H1 (cell line): ENCODE measurements at regions not wholly inside any gene's neighbourhood (a gene's known extent, or its start where the extent isn't known, plus 50 kb on each side); places are given as distances from the start of the nearest gene placed in this dataset.

ENCODE experiments used
- CTCF ChIA-PET: fragments of 300-600 bp; sonication (Branson Sonifier 250); formaldehyde crosslinking; loops from one replicate; lab custom pipeline; 2021; ENCODE audit not compliant: partially characterized antibody; lab: Charles Lee
- POLR2A ChIA-PET: fragments of 300-600 bp; sonication (Branson Sonifier 250); formaldehyde crosslinking; loops from one replicate; lab custom pipeline; 2021; ENCODE audit warnings: inconsistent platforms; ENCODE audit not compliant: partially characterized antibody; lab: Charles Lee
- DNase-seq, 2 experiments: peaks; one replicate each; pipeline versions ENCODE4 v3.0.0 to v3.0.0-alpha.2; 2010 to 2022; ENCODE audit warnings: low spot score in 2 of 2, low read depth in 1 of 2, mixed read lengths in 1 of 2
- FAIRE-seq: peaks from 2 replicates; lab custom pipeline; 2011; peaks lifted over from hg19 to GRCh38; lab: Jason Lieb, UNC
- H2AFZ ChIP-seq: 2 replicates; pipeline ENCODE4 v1.8.1; 2012; ENCODE audit warnings: low read length, inconsistent platforms
- H2AK5ac ChIP-seq: 2 replicates; pipeline ENCODE4 v1.6.1; 2013; ENCODE audit warnings: low read depth, low read length
- H2BK120ac ChIP-seq: replicated peaks from 2 replicates; pipeline ENCODE3; 2013; ENCODE audit warnings: low read depth, low read length, inconsistent platforms
- H2BK12ac ChIP-seq: 2 replicates; pipeline ENCODE4 v1.6.1; 2013; ENCODE audit warnings: low read depth, low read length
- H2BK15ac ChIP-seq: 2 replicates; pipeline ENCODE4 v1.6.1; 2013; ENCODE audit warnings: low read length
- H2BK20ac ChIP-seq: 2 replicates; pipeline ENCODE4 v1.6.1; 2013; ENCODE audit warnings: low read length
- H2BK5ac ChIP-seq: 2 replicates; pipeline ENCODE4 v1.6.1; 2013; ENCODE audit warnings: low read depth, low read length
- H3K14ac ChIP-seq: 2 replicates; pipeline ENCODE4 v1.6.1; 2013; ENCODE audit warnings: inconsistent platforms; ENCODE audit not compliant: insufficient read length
- H3K18ac ChIP-seq: 2 replicates; pipeline ENCODE4 v1.6.1; 2013; ENCODE audit warnings: low read length; ENCODE audit errors: extremely low read depth
- H3K23ac ChIP-seq: 2 replicates; pipeline ENCODE4 v1.6.1; 2013; ENCODE audit warnings: inconsistent platforms; ENCODE audit not compliant: insufficient read length
- H3K23me2 ChIP-seq: 2 replicates; pipeline ENCODE4 v1.6.1; 2013; ENCODE audit warnings: low read depth, low read length
- H3K27ac ChIP-seq: 2 replicates; pipeline ENCODE4 v1.6.1; 2011; ENCODE audit warnings: low read depth, low read length, inconsistent platforms
- H3K27me3 ChIP-seq, 4 experiments: replicated peaks in 1 of 4; 1 replicate in 1 of 4; 2 replicates in 3 of 4; pipeline versions ENCODE4 v1.6.1 to v1.8.1; 2011 to 2013; ENCODE audit warnings: low read length in 3 of 4, mild to moderate bottlenecking in 3 of 4, inconsistent platforms in 2 of 4, mixed read lengths in 2 of 4, moderate library complexity in 1 of 4; ENCODE audit not compliant: control insufficient read depth in 3 of 4, insufficient read depth in 3 of 4; ENCODE audit errors: extremely low read depth in 1 of 4
- H3K36me3 ChIP-seq, 4 experiments: 2 replicates each; pipeline versions ENCODE4 v1.6.1 to v1.8.1; 2011 to 2013; ENCODE audit warnings: mild to moderate bottlenecking in 4 of 4, low read length in 3 of 4, moderate library complexity in 2 of 4, control low read depth in 1 of 4, inconsistent platforms in 1 of 4; ENCODE audit not compliant: insufficient read depth in 4 of 4, control insufficient read depth in 2 of 4
- H3K4ac ChIP-seq: replicated peaks from 2 replicates; pipeline ENCODE3; 2013; ENCODE audit warnings: low read length, low read depth, mixed read lengths, inconsistent platforms; ENCODE audit not compliant: insufficient read length
- H3K4me1 ChIP-seq, 4 experiments: replicated peaks in 1 of 4; 1 replicate in 1 of 4; 2 replicates in 3 of 4; pipeline versions ENCODE4 v1.6.1 to v1.8.1; 2011 to 2013; ENCODE audit warnings: low read length in 3 of 4, inconsistent platforms in 2 of 4, mixed read lengths in 1 of 4; ENCODE audit not compliant: insufficient read depth in 4 of 4, control insufficient read depth in 3 of 4
- H3K4me2 ChIP-seq, 2 experiments: 2 replicates each; pipeline versions ENCODE4 v1.6.1 to v1.8.1; 2011 to 2013; ENCODE audit warnings: low read depth in 2 of 2, low read length in 2 of 2, control low read depth in 1 of 2, inconsistent platforms in 1 of 2, mild to moderate bottlenecking in 1 of 2; ENCODE audit not compliant: insufficient read depth in 1 of 2
- H3K4me3 ChIP-seq, 4 experiments: fragments of 200-600, 300-600 bp in 1 of 4; sonication (generic), shearing (Covaris generic), sonication (Bioruptor Twin) in 1 of 4; 2 replicates each; pipeline versions ENCODE4 v1.5.1 to v1.8.1; 2011 to 2016; ENCODE audit warnings: low read length in 4 of 4, low read depth in 3 of 4, control low read depth in 2 of 4, inconsistent platforms in 2 of 4, mild to moderate bottlenecking in 2 of 4, mixed read lengths in 1 of 4, moderate library complexity in 1 of 4; ENCODE audit not compliant: insufficient read depth in 2 of 4; ENCODE audit errors: extremely low read depth in 1 of 4
- H3K56ac ChIP-seq: replicated peaks from 2 replicates; pipeline ENCODE3; 2013; ENCODE audit warnings: low read depth, mild to moderate bottlenecking, mixed read lengths, low read length, inconsistent platforms; ENCODE audit not compliant: insufficient read length
- H3K79me1 ChIP-seq: 2 replicates; pipeline ENCODE4 v1.6.1; 2013; ENCODE audit warnings: low read depth, low read length, control low read depth
- H3K79me2 ChIP-seq, 2 experiments: 2 replicates each; pipeline versions ENCODE4 v1.6.1 to v1.8.1; 2012 to 2013; ENCODE audit warnings: low read length in 2 of 2, mild to moderate bottlenecking in 2 of 2, inconsistent platforms in 1 of 2; ENCODE audit not compliant: insufficient read depth in 2 of 2, control insufficient read depth in 1 of 2
- H3K9ac ChIP-seq, 4 experiments: replicated peaks in 1 of 4; 1 replicate in 1 of 4; 2 replicates in 3 of 4; pipeline versions ENCODE4 v1.6.1 to v1.8.1; 2011 to 2013; ENCODE audit warnings: low read depth in 3 of 4, low read length in 3 of 4, control low read depth in 2 of 4, mild to moderate bottlenecking in 2 of 4, moderate library complexity in 2 of 4, inconsistent platforms in 1 of 4; ENCODE audit errors: extremely low read depth in 1 of 4
- H3K9me3 ChIP-seq, 2 experiments: 2 replicates each; pipeline versions ENCODE4 v1.6.1 to v1.8.1; 2012 to 2013; ENCODE audit warnings: mild to moderate bottlenecking in 2 of 2, moderate library complexity in 2 of 2, control low read depth in 1 of 2, inconsistent platforms in 1 of 2, low read depth in 1 of 2, low read length in 1 of 2, mixed read lengths in 1 of 2; ENCODE audit not compliant: insufficient read depth in 2 of 2
- H4K20me1 ChIP-seq, 2 experiments: replicated peaks in 1 of 2; 2 replicates each; pipeline versions ENCODE3 to v1.8.1; 2011 to 2013; ENCODE audit warnings: inconsistent platforms in 2 of 2, low read length in 2 of 2, mild to moderate bottlenecking in 1 of 2; ENCODE audit not compliant: insufficient read depth in 2 of 2, control insufficient read depth in 1 of 2
- H4K5ac ChIP-seq: 2 replicates; pipeline ENCODE4 v1.6.1; 2013; ENCODE audit warnings: low read length, low read depth, mixed read lengths, inconsistent platforms; ENCODE audit not compliant: insufficient read length
- H4K8ac ChIP-seq: 2 replicates; pipeline ENCODE4 v1.8.0; 2013; ENCODE audit warnings: mild to moderate bottlenecking, moderate library complexity, low read length, inconsistent platforms; ENCODE audit not compliant: insufficient read depth; ENCODE audit errors: extremely low read depth
- H4K91ac ChIP-seq: replicated peaks from 2 replicates; pipeline ENCODE3; 2013; ENCODE audit warnings: low read length, mixed read lengths, inconsistent platforms; ENCODE audit not compliant: insufficient read length
- HDAC6 ChIP-seq: IDR thresholded peaks from one replicate; pipeline ENCODE4 v1.7.1; 2012; ENCODE audit warnings: low read depth, mild to moderate bottlenecking, inconsistent platforms, low read length, moderate library complexity
- TCF12 ChIP-seq: IDR thresholded peaks from 2 replicates; pipeline ENCODE4 v1.6.1; 2011; ENCODE audit warnings: low read depth, mild to moderate bottlenecking, low read length
- WGBS, 2 experiments: shearing (Covaris generic) in 1 of 2; methylation state at CpG; one replicate each; pipeline versions ENCODE4 v1.1.6 to v1.1.7; 2013 to 2015; ENCODE audit warnings: low lambda C conversion rate in 2 of 2, mixed read lengths in 2 of 2, inconsistent platforms in 1 of 2, low coverage in 1 of 2, missing lambda C conversion rate in 1 of 2; ENCODE audit not compliant: insufficient replicate concordance in 2 of 2, insufficient coverage in 1 of 2, insufficient read length in 1 of 2; ENCODE audit errors: extremely low coverage in 1 of 2, missing lambda C conversion rate in 1 of 2; 5-methylcytosine and 5-hydroxymethylcytosine counted together

DNA sequence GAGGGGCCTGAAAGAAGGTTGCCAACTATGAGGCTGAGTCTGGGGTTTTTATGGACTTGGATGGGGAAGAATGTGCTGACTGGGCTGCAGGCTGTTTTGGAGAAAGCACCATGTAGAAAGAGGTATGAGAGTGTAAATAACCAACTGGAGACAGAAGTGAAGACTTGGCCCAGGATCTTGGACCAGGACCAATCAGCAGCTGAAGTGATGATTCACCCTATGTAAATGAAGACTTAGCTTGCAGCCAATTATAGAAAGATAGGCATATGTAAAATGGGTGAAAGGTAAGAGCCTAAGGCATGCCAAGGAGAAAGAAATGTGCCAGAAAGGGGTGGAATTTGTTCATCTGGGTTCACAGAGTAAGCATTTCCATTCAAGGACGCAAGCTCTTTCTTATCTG is 856.7 kb upstream of the PRKX start:
- Histone ChIP-seq H3K79me2 (no peaks in the 10 kb centered on the region), H2BK20ac (no peak overlapping the region), H3K9me3 (no peaks in the 10 kb centered on the region), H3K4ac (no peak overlapping the region), H2BK12ac (no peak overlapping the region), H3K4me3 (no peak overlapping the region), H3K23ac (no peak overlapping the region), H2AFZ (no peak overlapping the region), H3K27me3 (no peaks in the 10 kb centered on the region), H2BK5ac (no peak overlapping the region), H3K14ac (no peak overlapping the region), H3K27ac (no peak overlapping the region), H2BK15ac (no peak overlapping the region), H3K56ac (no peak overlapping the region), H4K91ac (no peak overlapping the region), H3K9ac (no peak overlapping the region), H3K4me2 (no peak overlapping the region), H2BK120ac (no peak overlapping the region), H3K4me1 (no peaks in the 10 kb centered on the region), H4K5ac (no peak overlapping the region), H3K79me1 (no peaks in the 10 kb centered on the region), H4K8ac (no peak overlapping the region), H2AK5ac (no peak overlapping the region), H4K20me1 (no peaks in the 10 kb centered on the region), H3K23me2 (no peaks in the 10 kb centered on the region), H3K18ac (no peak overlapping the region), H3K36me3 (no peaks in the 10 kb centered on the region)
- TF ChIP-seq HDAC6 (no peak), TCF12 (no peak)
- 88% methylated on average over 1 of the region's 1 CpG; no CpG with 5 or more reads in 1 of the 2 experiments for WGBS, 2 experiments
- no peak for DNase-seq
- ChIA-PET POLR2A (no interaction called here), CTCF (no interaction called here)
- FAIRE-seq, result peak; percentile 28
